ENCODE measurements at regions not wholly inside any gene's neighbourhood (a gene's known extent, or its start where the extent isn't known, plus 50 kb on each side); places are given as distances from the start of the nearest gene placed in this dataset.

DNA sequence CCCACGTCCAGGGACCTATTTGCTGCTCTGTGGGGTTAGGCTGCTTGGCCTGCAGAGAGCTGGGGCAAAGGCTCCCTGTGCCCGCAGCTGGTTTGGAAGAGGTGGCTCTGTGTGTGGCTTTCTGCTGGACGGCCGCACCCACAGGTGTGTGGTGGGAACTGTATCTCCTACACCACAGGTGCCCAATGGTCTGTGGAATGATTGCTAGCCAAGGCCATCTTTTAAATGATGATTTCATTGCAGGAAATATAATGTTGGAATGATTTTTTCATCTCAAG, 178.4 kb downstream of the DLL1 start:
- Histone ChIP-seq H3K9ac (ENCODE audit: low read depth in 2 of 2, low read length in 2 of 2) (no peak overlapping the region), H3K9me3 (no peaks in the 10 kb centered on the region), H3K4me3 (no peak overlapping the region), H3K27ac (no peak overlapping the region), H3K36me3 (no peaks in the 10 kb centered on the region), H3K27me3 (no peaks in the 10 kb centered on the region), H3K4me1 (no peaks in the 10 kb centered on the region)
- no peak for DNase-seq
- intact Hi-C loops (cut with DNase I): no loop called here
- TF ChIP-seq, protein P1, sequence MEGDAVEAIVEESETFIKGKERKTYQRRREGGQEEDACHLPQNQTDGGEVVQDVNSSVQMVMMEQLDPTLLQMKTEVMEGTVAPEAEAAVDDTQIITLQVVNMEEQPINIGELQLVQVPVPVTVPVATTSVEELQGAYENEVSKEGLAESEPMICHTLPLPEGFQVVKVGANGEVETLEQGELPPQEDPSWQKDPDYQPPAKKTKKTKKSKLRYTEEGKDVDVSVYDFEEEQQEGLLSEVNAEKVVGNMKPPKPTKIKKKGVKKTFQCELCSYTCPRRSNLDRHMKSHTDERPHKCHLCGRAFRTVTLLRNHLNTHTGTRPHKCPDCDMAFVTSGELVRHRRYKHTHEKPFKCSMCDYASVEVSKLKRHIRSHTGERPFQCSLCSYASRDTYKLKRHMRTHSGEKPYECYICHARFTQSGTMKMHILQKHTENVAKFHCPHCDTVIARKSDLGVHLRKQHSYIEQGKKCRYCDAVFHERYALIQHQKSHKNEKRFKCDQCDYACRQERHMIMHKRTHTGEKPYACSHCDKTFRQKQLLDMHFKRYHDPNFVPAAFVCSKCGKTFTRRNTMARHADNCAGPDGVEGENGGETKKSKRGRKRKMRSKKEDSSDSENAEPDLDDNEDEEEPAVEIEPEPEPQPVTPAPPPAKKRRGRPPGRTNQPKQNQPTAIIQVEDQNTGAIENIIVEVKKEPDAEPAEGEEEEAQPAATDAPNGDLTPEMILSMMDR (IDR thresholded peaks at IDR 0.05): no peak

DNA sequence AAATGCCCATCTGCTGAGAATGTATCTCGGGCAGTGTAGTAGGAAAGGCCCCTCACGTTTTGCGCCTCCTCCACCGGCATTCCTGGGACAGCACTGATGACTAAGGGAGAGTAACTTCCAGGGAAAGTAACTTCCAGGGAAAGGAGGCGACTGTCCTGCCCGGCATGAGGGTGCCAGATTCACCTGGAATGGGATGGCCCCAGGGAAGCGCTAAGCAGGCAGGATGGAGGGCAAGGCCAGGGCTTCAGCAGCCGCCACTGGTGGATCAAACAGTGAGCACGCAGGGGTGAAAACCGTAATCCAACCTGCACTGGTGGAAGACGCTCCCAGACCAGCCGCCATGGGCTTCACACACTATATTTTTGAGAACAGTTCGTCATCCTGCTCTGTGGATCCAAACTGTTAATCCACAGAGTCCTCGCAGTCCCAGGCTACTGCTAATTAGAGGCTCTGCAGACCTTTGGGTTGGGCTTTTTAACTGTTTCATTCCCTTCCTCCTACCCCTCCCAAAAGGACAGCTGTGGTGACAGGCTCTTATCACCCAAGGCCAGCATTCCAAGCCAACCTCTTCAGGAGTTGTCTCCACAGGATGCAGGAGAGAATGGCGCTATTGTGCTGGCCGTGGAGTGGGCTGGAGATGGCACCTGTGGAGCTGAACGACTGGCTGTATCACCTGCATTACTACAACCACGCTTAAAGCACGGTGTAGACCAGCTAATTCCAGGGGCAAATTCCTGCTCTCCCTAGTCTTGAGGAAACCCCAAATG, 178.9 kb downstream of the DLL1 start:
- H3K27me3 ChIP-seq: no peaks in the 10 kb centered on the region
- H3K36me3 ChIP-seq: no peaks in the 10 kb centered on the region
- intact Hi-C loops (cut with DNase I): no loop called here
- H3K27ac ChIP-seq: no peak overlapping the region
- TF ChIP-seq, protein P1 (IDR thresholded peaks at IDR 0.05): no peak
- H3K4me3 ChIP-seq: no peak overlapping the region
- no peak overlapping the region for H3K9ac ChIP-seq (ENCODE audit: low read depth in 2 of 2, low read length in 2 of 2)
- H3K4me1 ChIP-seq: no peaks in the 10 kb centered on the region
- no peaks in the 10 kb centered on the region for H3K9me3 ChIP-seq
- DNase-seq: no peak

DNA sequence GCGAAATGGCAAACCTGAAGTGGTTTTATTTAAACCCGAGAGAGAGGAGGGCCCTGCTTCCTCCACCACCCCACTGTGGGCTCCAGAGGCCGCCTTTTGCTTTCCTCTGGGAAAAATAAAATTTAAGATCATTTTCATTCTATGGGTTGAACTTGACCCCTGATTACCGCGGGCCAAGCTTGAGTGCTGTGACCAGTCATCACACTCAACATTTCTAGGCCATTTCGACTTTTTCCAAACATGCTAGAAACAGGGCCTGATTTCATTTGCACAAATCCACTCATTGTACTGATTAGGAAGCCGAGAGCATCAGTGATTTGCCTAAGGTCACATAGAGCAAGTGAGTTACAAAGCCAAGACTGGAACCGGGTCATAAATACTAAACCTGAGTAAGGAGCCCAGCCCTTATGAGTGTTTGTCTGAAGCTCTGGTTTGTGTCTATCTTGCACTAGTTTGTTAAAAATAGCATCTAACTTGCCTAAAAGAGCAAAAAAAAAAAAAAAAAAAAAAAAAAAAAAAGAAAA, 179.7 kb downstream of the DLL1 start:
- intact Hi-C loops (cut with DNase I): no loop called here
- Histone ChIP-seq H3K9ac (ENCODE audit: low read depth in 2 of 2, low read length in 2 of 2) (no peak overlapping the region), H3K9me3 (no peaks in the 10 kb centered on the region), H3K36me3 (no peaks in the 10 kb centered on the region), H3K27ac (no peak overlapping the region), H3K4me3 (no peak overlapping the region), H3K27me3 (no peaks in the 10 kb centered on the region), H3K4me1 (no peaks in the 10 kb centered on the region)
- TF ChIP-seq, protein P1 (IDR thresholded peaks at IDR 0.05): no peak
- no peak for DNase-seq

DNA sequence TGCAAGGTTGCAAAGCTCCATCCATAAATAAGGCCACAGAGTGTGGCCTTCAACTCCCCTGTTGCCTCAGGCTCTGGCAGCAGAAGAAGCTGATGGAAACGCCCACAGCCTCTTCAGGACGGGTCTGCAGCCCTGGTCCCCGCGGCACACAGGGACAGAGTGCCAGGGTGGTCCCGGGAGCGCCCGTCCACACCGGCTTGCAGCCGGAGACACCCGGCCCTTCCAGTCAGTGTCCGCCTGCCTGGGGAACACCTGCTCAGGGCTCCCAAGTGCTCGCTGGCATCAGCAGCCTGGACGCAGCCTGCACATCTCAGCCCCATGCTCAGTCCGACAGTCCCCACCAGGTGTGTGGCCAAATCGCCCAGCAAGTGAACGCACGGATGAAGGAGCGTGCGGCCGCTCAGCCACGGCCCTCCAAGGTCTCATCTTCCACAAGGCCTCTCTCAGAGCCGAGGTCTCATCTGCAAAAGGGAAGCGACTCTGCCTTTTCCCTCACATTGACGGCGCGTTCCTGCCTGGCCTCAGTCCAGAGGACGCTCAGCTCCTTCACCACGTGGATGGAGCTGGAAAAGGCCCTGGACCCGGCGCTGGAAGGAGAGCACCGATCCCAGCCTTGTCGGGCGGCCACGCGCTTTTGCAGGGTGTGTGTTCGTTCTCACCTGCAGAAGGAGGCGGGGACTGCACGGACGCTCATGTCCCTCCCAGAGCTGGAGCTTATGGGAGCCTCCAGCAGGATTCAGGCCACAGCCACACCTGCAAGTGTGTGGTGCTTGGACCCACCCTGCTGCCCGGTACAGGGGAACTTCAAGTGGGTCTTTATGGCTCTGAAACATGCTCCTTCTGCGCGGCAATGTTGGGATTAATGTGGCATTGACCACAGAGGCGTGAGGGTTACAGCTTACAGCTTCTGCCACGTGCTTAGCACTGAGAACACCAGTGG, 180.4 kb downstream of the DLL1 start:
- H3K27me3 ChIP-seq: no peaks in the 10 kb centered on the region

DNA sequence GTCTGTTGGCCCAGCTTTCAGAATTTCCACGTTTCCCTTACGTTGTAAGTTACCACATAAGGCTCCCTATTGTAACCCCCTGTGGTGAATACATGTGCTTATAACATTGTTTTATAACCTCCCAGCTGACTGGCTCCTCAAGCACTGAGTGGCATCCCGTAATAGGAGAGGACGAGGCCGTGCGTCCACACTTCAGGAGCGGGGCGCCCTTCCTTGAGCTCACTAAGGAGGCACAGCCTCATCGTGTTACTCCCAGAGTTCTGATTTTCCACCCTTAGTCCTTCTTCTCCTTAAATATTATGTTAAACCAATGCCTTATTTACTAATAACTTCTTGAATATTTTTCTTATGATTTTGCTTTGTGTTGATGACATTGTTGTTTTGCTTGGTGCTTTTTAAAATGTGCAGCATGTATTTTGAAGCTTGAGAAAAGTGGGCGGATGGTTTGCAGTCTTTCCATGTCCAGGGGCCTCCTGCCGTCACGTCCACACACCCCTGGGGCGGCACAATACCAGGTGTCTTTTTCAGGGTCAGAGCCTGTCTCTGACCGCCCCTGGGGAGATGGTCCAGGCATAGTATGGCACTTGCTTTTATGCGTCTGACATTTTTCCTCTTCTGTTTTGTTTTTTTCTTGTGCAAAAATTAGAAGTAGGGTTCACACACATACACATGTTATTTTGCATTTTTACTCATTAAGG, 181.8 kb downstream of the DLL1 start:
- no peak overlapping the region for H3K4me3 ChIP-seq
- H3K9me3 ChIP-seq: no peaks in the 10 kb centered on the region
- no peaks in the 10 kb centered on the region for H3K4me1 ChIP-seq
- DNase-seq: no peak
- H3K27ac ChIP-seq: no peak overlapping the region
- TF ChIP-seq, protein P1 (IDR thresholded peaks at IDR 0.05): no peak
- intact Hi-C loops (cut with DNase I): no loop called here
- no peak overlapping the region for H3K9ac ChIP-seq (ENCODE audit: low read depth in 2 of 2, low read length in 2 of 2)
- H3K27me3 ChIP-seq: no peaks in the 10 kb centered on the region
- no peaks in the 10 kb centered on the region for H3K36me3 ChIP-seq

More for the DNA sequence above, 180.4 kb downstream of the DLL1 start:
- no peak overlapping the region for H3K4me3 ChIP-seq
- no peaks in the 10 kb centered on the region for H3K36me3 ChIP-seq
- H3K9ac ChIP-seq (ENCODE audit: low read depth in 2 of 2, low read length in 2 of 2): no peak overlapping the region
- TF ChIP-seq, protein P1 (IDR thresholded peaks at IDR 0.05): no peak
- no peak overlapping the region for H3K27ac ChIP-seq
- no peak for DNase-seq
- H3K4me1 ChIP-seq: no peaks in the 10 kb centered on the region
- intact Hi-C loops (cut with DNase I): no loop called here
- no peaks in the 10 kb centered on the region for H3K9me3 ChIP-seq

All from colonic mucosa (tissue), 4 donors.